ENCODE measurements at regions not wholly inside any gene's neighbourhood (a gene's known extent, or its start where the extent isn't known, plus 50 kb on each side); places are given as distances from the start of the nearest gene placed in this dataset.

- no peak overlapping the region for H3K4ac ChIP-seq (ENCODE audit: low read depth, low read length)
- H4K91ac ChIP-seq (ENCODE audit: insufficient read depth, low read depth, low read length) = no peak overlapping the region
- no peaks in the 10 kb centered on the region for H3K9me1 ChIP-seq (ENCODE audit: insufficient read depth, low read length)
- no peak overlapping the region for H2BK120ac ChIP-seq (ENCODE audit: low read depth, low read length)
- no peak overlapping the region for H3K27ac ChIP-seq (ENCODE audit: insufficient read depth, low read length)
- peaks cover 12% of the 10 kb centered on the region for H3K27me3 ChIP-seq (ENCODE audit: control insufficient read depth, insufficient read depth, low read length)
- H4K8ac ChIP-seq (ENCODE audit: low read depth in 2 of 2, low read length in 2 of 2) = no peak overlapping the region
- TF ChIP-seq RCOR1 (IDR thresholded peaks at IDR 0.05; ENCODE audit: insufficient replicate concordance, low read length) (no peak), NFE2L2 (IDR thresholded peaks at IDR 0.05; ENCODE audit: low read depth, low read length) (no peak), RAD21 (IDR thresholded peaks at IDR 0.05; ENCODE audit: low read length) (no peak)
- H2AK9ac ChIP-seq (replicated peaks; ENCODE audit: low read depth, low read length, poor library complexity) = no peak overlapping the region
- no peak overlapping the region for H3K4me3 ChIP-seq (ENCODE audit: insufficient read depth, low read depth, low read length)
- H3K79me1 ChIP-seq (ENCODE audit: low read depth in 1 of 2, low read length in 2 of 2) = no peaks in the 10 kb centered on the region
- no peaks in the 10 kb centered on the region for H3K9me3 ChIP-seq (ENCODE audit: control insufficient read depth, insufficient read depth, low read length)
- no peaks in the 10 kb centered on the region for H3K4me1 ChIP-seq (ENCODE audit: control insufficient read depth, insufficient read depth, low read length)
- ATAC-seq (ENCODE audit: low read depth) (no peak), DNase-seq (no peak)
- CTCF ChIA-PET = no interaction called here
- no peaks in the 10 kb centered on the region for H3K36me3 ChIP-seq (ENCODE audit: control insufficient read depth, insufficient read depth, low read length)
- H3K4me2 ChIP-seq (ENCODE audit: low read depth, low read length) = no peak overlapping the region
- no peak overlapping the region for H3K18ac ChIP-seq (ENCODE audit: low read depth, low read length)
- H2AK5ac ChIP-seq (ENCODE audit: low read depth, low read length) = no peak overlapping the region
- intact Hi-C loops (cut with micrococcal nuclease) = no loop called here
- H2BK20ac ChIP-seq (ENCODE audit: low read depth, low read length) = no peak overlapping the region
- H2BK15ac ChIP-seq (ENCODE audit: low read depth, low read length) = no peak overlapping the region
- H2AFZ ChIP-seq (replicated peaks; ENCODE audit: low read length, poor library complexity) = no peak overlapping the region
- no peak overlapping the region for H3K14ac ChIP-seq (replicated peaks; ENCODE audit: low read depth, low read length)
- H3K23ac ChIP-seq (ENCODE audit: low read depth, low read length) = no peak overlapping the region
- WGBS, 2 experiments (ENCODE audit: extremely low coverage in 2 of 2, insufficient read length in 1 of 2) = no CpG with 5 or more reads among the region's 2 CpGs
- H2BK5ac ChIP-seq (ENCODE audit: low read depth, low read length, poor library complexity, severe bottlenecking) = no peak overlapping the region
- POLR2A ChIA-PET (ENCODE audit: unreplicated experiment) = no interaction called here
- dilution Hi-C loops (cut with HindIII; ENCODE audit: low sequenced_read_pairs, unreplicated experiment) = no loop called here
- in situ Hi-C loops (cut with MboI; ENCODE audit: low sequenced_read_pairs) = no loop called here
- no peak overlapping the region for H3K9ac ChIP-seq (ENCODE audit: low read depth, low read length)
- BruUV-seq (replicated peaks) = no TSS peak
- no peak overlapping the region for H4K5ac ChIP-seq (ENCODE audit: low read depth, low read length)
- H4K20me1 ChIP-seq (ENCODE audit: insufficient read depth, low read length) = no peaks in the 10 kb centered on the region
- no peak overlapping the region for H3K56ac ChIP-seq (ENCODE audit: extremely low read depth, insufficient read depth, low read length)
Measured at GRCh38 chr5:160493806-160494338, 72.2 kb downstream of the PTTG1 start.

All from IMR-90 (cell line).